H1 (cell line): ENCODE measurements at regions not wholly inside any gene's neighbourhood (a gene's known extent, or its start where the extent isn't known, plus 50 kb on each side); places are given as distances from the start of the nearest gene placed in this dataset.

ENCODE experiments used
- CTCF ChIA-PET: fragments of 300-600 bp; sonication (Branson Sonifier 250); formaldehyde crosslinking; loops from one replicate; lab custom pipeline; 2021; ENCODE audit not compliant: partially characterized antibody; lab: Charles Lee
- POLR2A ChIA-PET: fragments of 300-600 bp; sonication (Branson Sonifier 250); formaldehyde crosslinking; loops from one replicate; lab custom pipeline; 2021; ENCODE audit warnings: inconsistent platforms; ENCODE audit not compliant: partially characterized antibody; lab: Charles Lee
- DNase-seq, 2 experiments: peaks; one replicate each; pipeline versions ENCODE4 v3.0.0 to v3.0.0-alpha.2; 2010 to 2022; ENCODE audit warnings: low spot score in 2 of 2, low read depth in 1 of 2, mixed read lengths in 1 of 2
- FAIRE-seq: peaks from 2 replicates; lab custom pipeline; 2011; peaks lifted over from hg19 to GRCh38; lab: Jason Lieb, UNC
- H2AFZ ChIP-seq: 2 replicates; pipeline ENCODE4 v1.8.1; 2012; ENCODE audit warnings: low read length, inconsistent platforms
- H2AK5ac ChIP-seq: 2 replicates; pipeline ENCODE4 v1.6.1; 2013; ENCODE audit warnings: low read depth, low read length
- H2BK120ac ChIP-seq: replicated peaks from 2 replicates; pipeline ENCODE3; 2013; ENCODE audit warnings: low read depth, low read length, inconsistent platforms
- H2BK12ac ChIP-seq: 2 replicates; pipeline ENCODE4 v1.6.1; 2013; ENCODE audit warnings: low read depth, low read length
- H2BK15ac ChIP-seq: 2 replicates; pipeline ENCODE4 v1.6.1; 2013; ENCODE audit warnings: low read length
- H2BK20ac ChIP-seq: 2 replicates; pipeline ENCODE4 v1.6.1; 2013; ENCODE audit warnings: low read length
- H2BK5ac ChIP-seq: 2 replicates; pipeline ENCODE4 v1.6.1; 2013; ENCODE audit warnings: low read depth, low read length
- H3K14ac ChIP-seq: 2 replicates; pipeline ENCODE4 v1.6.1; 2013; ENCODE audit warnings: inconsistent platforms; ENCODE audit not compliant: insufficient read length
- H3K18ac ChIP-seq: 2 replicates; pipeline ENCODE4 v1.6.1; 2013; ENCODE audit warnings: low read length; ENCODE audit errors: extremely low read depth
- H3K23ac ChIP-seq: 2 replicates; pipeline ENCODE4 v1.6.1; 2013; ENCODE audit warnings: inconsistent platforms; ENCODE audit not compliant: insufficient read length
- H3K23me2 ChIP-seq: 2 replicates; pipeline ENCODE4 v1.6.1; 2013; ENCODE audit warnings: low read depth, low read length
- H3K27ac ChIP-seq: 2 replicates; pipeline ENCODE4 v1.6.1; 2011; ENCODE audit warnings: low read depth, low read length, inconsistent platforms
- H3K27me3 ChIP-seq, 4 experiments: replicated peaks in 1 of 4; 1 replicate in 1 of 4; 2 replicates in 3 of 4; pipeline versions ENCODE4 v1.6.1 to v1.8.1; 2011 to 2013; ENCODE audit warnings: low read length in 3 of 4, mild to moderate bottlenecking in 3 of 4, inconsistent platforms in 2 of 4, mixed read lengths in 2 of 4, moderate library complexity in 1 of 4; ENCODE audit not compliant: control insufficient read depth in 3 of 4, insufficient read depth in 3 of 4; ENCODE audit errors: extremely low read depth in 1 of 4
- H3K36me3 ChIP-seq, 4 experiments: 2 replicates each; pipeline versions ENCODE4 v1.6.1 to v1.8.1; 2011 to 2013; ENCODE audit warnings: mild to moderate bottlenecking in 4 of 4, low read length in 3 of 4, moderate library complexity in 2 of 4, control low read depth in 1 of 4, inconsistent platforms in 1 of 4; ENCODE audit not compliant: insufficient read depth in 4 of 4, control insufficient read depth in 2 of 4
- H3K4ac ChIP-seq: replicated peaks from 2 replicates; pipeline ENCODE3; 2013; ENCODE audit warnings: low read length, low read depth, mixed read lengths, inconsistent platforms; ENCODE audit not compliant: insufficient read length
- H3K4me1 ChIP-seq, 4 experiments: replicated peaks in 1 of 4; 1 replicate in 1 of 4; 2 replicates in 3 of 4; pipeline versions ENCODE4 v1.6.1 to v1.8.1; 2011 to 2013; ENCODE audit warnings: low read length in 3 of 4, inconsistent platforms in 2 of 4, mixed read lengths in 1 of 4; ENCODE audit not compliant: insufficient read depth in 4 of 4, control insufficient read depth in 3 of 4
- H3K4me2 ChIP-seq, 2 experiments: 2 replicates each; pipeline versions ENCODE4 v1.6.1 to v1.8.1; 2011 to 2013; ENCODE audit warnings: low read depth in 2 of 2, low read length in 2 of 2, control low read depth in 1 of 2, inconsistent platforms in 1 of 2, mild to moderate bottlenecking in 1 of 2; ENCODE audit not compliant: insufficient read depth in 1 of 2
- H3K4me3 ChIP-seq, 4 experiments: fragments of 200-600, 300-600 bp in 1 of 4; sonication (generic), shearing (Covaris generic), sonication (Bioruptor Twin) in 1 of 4; 2 replicates each; pipeline versions ENCODE4 v1.5.1 to v1.8.1; 2011 to 2016; ENCODE audit warnings: low read length in 4 of 4, low read depth in 3 of 4, control low read depth in 2 of 4, inconsistent platforms in 2 of 4, mild to moderate bottlenecking in 2 of 4, mixed read lengths in 1 of 4, moderate library complexity in 1 of 4; ENCODE audit not compliant: insufficient read depth in 2 of 4; ENCODE audit errors: extremely low read depth in 1 of 4
- H3K56ac ChIP-seq: replicated peaks from 2 replicates; pipeline ENCODE3; 2013; ENCODE audit warnings: low read depth, mild to moderate bottlenecking, mixed read lengths, low read length, inconsistent platforms; ENCODE audit not compliant: insufficient read length
- H3K79me1 ChIP-seq: 2 replicates; pipeline ENCODE4 v1.6.1; 2013; ENCODE audit warnings: low read depth, low read length, control low read depth
- H3K79me2 ChIP-seq, 2 experiments: 2 replicates each; pipeline versions ENCODE4 v1.6.1 to v1.8.1; 2012 to 2013; ENCODE audit warnings: low read length in 2 of 2, mild to moderate bottlenecking in 2 of 2, inconsistent platforms in 1 of 2; ENCODE audit not compliant: insufficient read depth in 2 of 2, control insufficient read depth in 1 of 2
- H3K9ac ChIP-seq, 4 experiments: replicated peaks in 1 of 4; 1 replicate in 1 of 4; 2 replicates in 3 of 4; pipeline versions ENCODE4 v1.6.1 to v1.8.1; 2011 to 2013; ENCODE audit warnings: low read depth in 3 of 4, low read length in 3 of 4, control low read depth in 2 of 4, mild to moderate bottlenecking in 2 of 4, moderate library complexity in 2 of 4, inconsistent platforms in 1 of 4; ENCODE audit errors: extremely low read depth in 1 of 4
- H3K9me3 ChIP-seq, 2 experiments: 2 replicates each; pipeline versions ENCODE4 v1.6.1 to v1.8.1; 2012 to 2013; ENCODE audit warnings: mild to moderate bottlenecking in 2 of 2, moderate library complexity in 2 of 2, control low read depth in 1 of 2, inconsistent platforms in 1 of 2, low read depth in 1 of 2, low read length in 1 of 2, mixed read lengths in 1 of 2; ENCODE audit not compliant: insufficient read depth in 2 of 2
- H4K20me1 ChIP-seq, 2 experiments: replicated peaks in 1 of 2; 2 replicates each; pipeline versions ENCODE3 to v1.8.1; 2011 to 2013; ENCODE audit warnings: inconsistent platforms in 2 of 2, low read length in 2 of 2, mild to moderate bottlenecking in 1 of 2; ENCODE audit not compliant: insufficient read depth in 2 of 2, control insufficient read depth in 1 of 2
- H4K5ac ChIP-seq: 2 replicates; pipeline ENCODE4 v1.6.1; 2013; ENCODE audit warnings: low read length, low read depth, mixed read lengths, inconsistent platforms; ENCODE audit not compliant: insufficient read length
- H4K8ac ChIP-seq: 2 replicates; pipeline ENCODE4 v1.8.0; 2013; ENCODE audit warnings: mild to moderate bottlenecking, moderate library complexity, low read length, inconsistent platforms; ENCODE audit not compliant: insufficient read depth; ENCODE audit errors: extremely low read depth
- H4K91ac ChIP-seq: replicated peaks from 2 replicates; pipeline ENCODE3; 2013; ENCODE audit warnings: low read length, mixed read lengths, inconsistent platforms; ENCODE audit not compliant: insufficient read length
- HDAC6 ChIP-seq: IDR thresholded peaks from one replicate; pipeline ENCODE4 v1.7.1; 2012; ENCODE audit warnings: low read depth, mild to moderate bottlenecking, inconsistent platforms, low read length, moderate library complexity
- RFX5 ChIP-seq: IDR thresholded peaks from 2 replicates; pipeline ENCODE4 v1.6.1; 2011; ENCODE audit warnings: low read depth, low read length, improper control_type of control experiment, borderline replicate concordance
- TAF1 ChIP-seq: IDR thresholded peaks from 2 replicates; pipeline ENCODE4 v1.6.1; 2011; ENCODE audit warnings: mild to moderate bottlenecking, low read depth, low read length
- TBP ChIP-seq: IDR thresholded peaks from 2 replicates; pipeline ENCODE4 v1.6.1; 2011; ENCODE audit warnings: low read depth, low read length, improper control_type of control experiment
- ZNF274 ChIP-seq: IDR thresholded peaks from 2 replicates; pipeline ENCODE4 v1.7.0; 2012; ENCODE audit warnings: low read length, borderline replicate concordance; ENCODE audit errors: extremely low read depth
- WGBS, 2 experiments: shearing (Covaris generic) in 1 of 2; methylation state at CpG; one replicate each; pipeline versions ENCODE4 v1.1.6 to v1.1.7; 2013 to 2015; ENCODE audit warnings: low lambda C conversion rate in 2 of 2, mixed read lengths in 2 of 2, inconsistent platforms in 1 of 2, low coverage in 1 of 2, missing lambda C conversion rate in 1 of 2; ENCODE audit not compliant: insufficient replicate concordance in 2 of 2, insufficient coverage in 1 of 2, insufficient read length in 1 of 2; ENCODE audit errors: extremely low coverage in 1 of 2, missing lambda C conversion rate in 1 of 2; 5-methylcytosine and 5-hydroxymethylcytosine counted together

GRCh38 chr15:37548116-37548515, 386.3 kb upstream of the TMCO5A start:
- CTCF ChIA-PET: no interaction called here
- H2BK12ac ChIP-seq: no peak overlapping the region
- no peak overlapping the region for H3K56ac ChIP-seq
- no peak overlapping the region for H4K91ac ChIP-seq
- TF ChIP-seq TAF1 (no peak), RFX5 (no peak), ZNF274 (no peak), HDAC6 (no peak), TBP (no peak)
- TF ChIP-seq, all 59 proteins: peak for 0
- H3K23me2 ChIP-seq: no peaks in the 10 kb centered on the region
- no peaks in the 10 kb centered on the region for H4K20me1 ChIP-seq
- no peaks in the 10 kb centered on the region for H3K36me3 ChIP-seq
- no peak overlapping the region for H3K9ac ChIP-seq
- H2BK5ac ChIP-seq: no peak overlapping the region
- no peaks in the 10 kb centered on the region for H3K27me3 ChIP-seq
- H2BK120ac ChIP-seq: no peak overlapping the region
- no peaks in the 10 kb centered on the region for H3K4me1 ChIP-seq
- H2BK20ac ChIP-seq: no peak overlapping the region
- H3K23ac ChIP-seq: no peak overlapping the region
- H4K8ac ChIP-seq: no peak overlapping the region
- no peaks in the 10 kb centered on the region for H3K79me2 ChIP-seq
- H3K14ac ChIP-seq: no peak overlapping the region
- no peak overlapping the region for H2AK5ac ChIP-seq
- H2AFZ ChIP-seq: no peak overlapping the region
- 86% methylated on average over 1 of the region's 1 CpG; no CpG with 5 or more reads in 1 of the 2 experiments for WGBS, 2 experiments
- DNase-seq (no peak), FAIRE-seq (no peak)
- no peak overlapping the region for H4K5ac ChIP-seq
- no peaks in the 10 kb centered on the region for H3K9me3 ChIP-seq
- H3K18ac ChIP-seq: no peak overlapping the region
- no peak overlapping the region for H2BK15ac ChIP-seq
- H3K79me1 ChIP-seq: no peaks in the 10 kb centered on the region
- H3K27ac ChIP-seq: no peak overlapping the region
- no peak overlapping the region for H3K4me3 ChIP-seq
- no peak overlapping the region for H3K4me2 ChIP-seq
- H3K4ac ChIP-seq: no peak overlapping the region
- POLR2A ChIA-PET: no interaction called here
